ENCODE measurements at regions not wholly inside any gene's neighbourhood (a gene's known extent, or its start where the extent isn't known, plus 50 kb on each side); places are given as distances from the start of the nearest gene placed in this dataset.

- Mint-ChIP-seq H3K36me3 (ENCODE audit: insufficient read depth, unreplicated experiment) (no peaks in the 10 kb centered on the region), H3K27me3 (ENCODE audit: insufficient read depth, unreplicated experiment) (no peaks in the 10 kb centered on the region), H3K9me3 (ENCODE audit: unreplicated experiment) (peaks cover 9% of the 10 kb centered on the region), H3K4me1 (ENCODE audit: insufficient read depth, unreplicated experiment) (no peaks in the 10 kb centered on the region), H3K27ac (ENCODE audit: low read depth, unreplicated experiment) (no peak overlapping the region), H3K4me3 (ENCODE audit: unreplicated experiment) (no peak overlapping the region)
- ChIA-PET POLR2A (no interaction called here), CTCF (interaction anchor here (0.6 to 0.7 kb wide), 2 partner anchors 15 to 16 kb away, joined by 3 read pairs; no protein-coding TSS in a partner anchor)
- TF ChIP-seq, protein P1, sequence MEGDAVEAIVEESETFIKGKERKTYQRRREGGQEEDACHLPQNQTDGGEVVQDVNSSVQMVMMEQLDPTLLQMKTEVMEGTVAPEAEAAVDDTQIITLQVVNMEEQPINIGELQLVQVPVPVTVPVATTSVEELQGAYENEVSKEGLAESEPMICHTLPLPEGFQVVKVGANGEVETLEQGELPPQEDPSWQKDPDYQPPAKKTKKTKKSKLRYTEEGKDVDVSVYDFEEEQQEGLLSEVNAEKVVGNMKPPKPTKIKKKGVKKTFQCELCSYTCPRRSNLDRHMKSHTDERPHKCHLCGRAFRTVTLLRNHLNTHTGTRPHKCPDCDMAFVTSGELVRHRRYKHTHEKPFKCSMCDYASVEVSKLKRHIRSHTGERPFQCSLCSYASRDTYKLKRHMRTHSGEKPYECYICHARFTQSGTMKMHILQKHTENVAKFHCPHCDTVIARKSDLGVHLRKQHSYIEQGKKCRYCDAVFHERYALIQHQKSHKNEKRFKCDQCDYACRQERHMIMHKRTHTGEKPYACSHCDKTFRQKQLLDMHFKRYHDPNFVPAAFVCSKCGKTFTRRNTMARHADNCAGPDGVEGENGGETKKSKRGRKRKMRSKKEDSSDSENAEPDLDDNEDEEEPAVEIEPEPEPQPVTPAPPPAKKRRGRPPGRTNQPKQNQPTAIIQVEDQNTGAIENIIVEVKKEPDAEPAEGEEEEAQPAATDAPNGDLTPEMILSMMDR (IDR thresholded peaks at IDR 0.05; ENCODE audit: unreplicated experiment) = no peak
- no peak for DNase-seq (ENCODE audit: unreplicated experiment)
- intact Hi-C loops (cut with micrococcal nuclease) = no loop called here
- BruUV-seq (replicated peaks) = no TSS peak
These were observed 511.5 kb downstream of the GLUD2 start for GRCh38 chrX:121558886-121559285.

GRCh38 chrX:121562616-121563015, 515.2 kb downstream of the GLUD2 start:
- TF ChIP-seq, protein P1 (IDR thresholded peaks at IDR 0.05; ENCODE audit: unreplicated experiment) = no peak
- DNase-seq (ENCODE audit: unreplicated experiment) = no peak
- no peak overlapping the region for H3K27ac Mint-ChIP-seq (ENCODE audit: low read depth, unreplicated experiment)
- POLR2A ChIA-PET = no interaction called here
- H3K9me3 Mint-ChIP-seq (ENCODE audit: unreplicated experiment) = no peaks in the 10 kb centered on the region
- H3K4me3 Mint-ChIP-seq (ENCODE audit: unreplicated experiment) = no peak overlapping the region
- CTCF ChIA-PET = interaction anchor here (0.5 kb wide), 1 partner anchor 1100 kb away, joined by 3 read pairs; no protein-coding TSS in a partner anchor
- intact Hi-C loops (cut with micrococcal nuclease) = no loop called here
- H3K4me1 Mint-ChIP-seq (ENCODE audit: insufficient read depth, unreplicated experiment) = no peaks in the 10 kb centered on the region
- no peaks in the 10 kb centered on the region for H3K36me3 Mint-ChIP-seq (ENCODE audit: insufficient read depth, unreplicated experiment)
- H3K27me3 Mint-ChIP-seq (ENCODE audit: insufficient read depth, unreplicated experiment) = no peaks in the 10 kb centered on the region
- BruUV-seq (replicated peaks) = no TSS peak

- intact Hi-C loops (cut with micrococcal nuclease) = loop anchor here (5.0 kb wide), 1 partner anchor 1072 kb away; no protein-coding TSS in a partner anchor
These were observed 522.2 kb downstream of the GLUD2 start for GRCh38 chrX:121569609-121570008.

GRCh38 chrX:121570072-121570841, 522.8 kb downstream of the GLUD2 start:
- BruUV-seq (replicated peaks) = no TSS peak
- Mint-ChIP-seq H3K9me3 (ENCODE audit: unreplicated experiment) (peaks cover 8% of the 10 kb centered on the region), H3K4me3 (ENCODE audit: unreplicated experiment) (no peak overlapping the region), H3K27ac (ENCODE audit: low read depth, unreplicated experiment) (no peak overlapping the region), H3K36me3 (ENCODE audit: insufficient read depth, unreplicated experiment) (peaks cover 6% of the 10 kb centered on the region), H3K27me3 (ENCODE audit: insufficient read depth, unreplicated experiment) (no peaks in the 10 kb centered on the region), H3K4me1 (ENCODE audit: insufficient read depth, unreplicated experiment) (no peaks in the 10 kb centered on the region)
- intact Hi-C loops (cut with micrococcal nuclease) = loop anchor here (5.0 kb wide), 1 partner anchor 1073 kb away; no protein-coding TSS in a partner anchor
- POLR2A ChIA-PET = no interaction called here
- DNase-seq (ENCODE audit: unreplicated experiment) = peak; percentile 46
- TF ChIP-seq, protein P1 (IDR thresholded peaks at IDR 0.05; ENCODE audit: unreplicated experiment) = no peak
- CTCF ChIA-PET = interaction anchor here (0.5 to 1.1 kb wide), 5 partner anchors 9 to 791 kb away, joined by 3 read pairs; no protein-coding TSS in a partner anchor

More at GRCh38 chrX:121569609-121570008, 522.2 kb downstream of the GLUD2 start:
- TF ChIP-seq, protein P1 (IDR thresholded peaks at IDR 0.05; ENCODE audit: unreplicated experiment) = no peak
- Mint-ChIP-seq H3K36me3 (ENCODE audit: insufficient read depth, unreplicated experiment) (peaks cover 6% of the 10 kb centered on the region), H3K4me3 (ENCODE audit: unreplicated experiment) (no peak overlapping the region), H3K27ac (ENCODE audit: low read depth, unreplicated experiment) (no peak overlapping the region), H3K27me3 (ENCODE audit: insufficient read depth, unreplicated experiment) (no peaks in the 10 kb centered on the region), H3K9me3 (ENCODE audit: unreplicated experiment) (peaks cover 8% of the 10 kb centered on the region), H3K4me1 (ENCODE audit: insufficient read depth, unreplicated experiment) (no peaks in the 10 kb centered on the region)
- no TSS peak for BruUV-seq (replicated peaks)
- ChIA-PET POLR2A (no interaction called here), CTCF (interaction anchor here (0.6 to 1.1 kb wide), 2 partner anchors 10 to 247 kb away, joined by 3 read pairs; no protein-coding TSS in a partner anchor)
- DNase-seq (ENCODE audit: unreplicated experiment) = no peak
